Femur (tissue), 1 donor: ENCODE measurements at regions not wholly inside any gene's neighbourhood (a gene's known extent, or its start where the extent isn't known, plus 50 kb on each side); places are given as distances from the start of the nearest gene placed in this dataset.
A peak's percentile ranks its signal among the peaks of the same experiment; 100 is the strongest.
"Not testable (repeated sequence)": the region's sequence is repeated elsewhere in the genome, so short reads cannot be mapped to it uniquely, and the experiment has no call there.

ENCODE experiments used
- DNase-seq: peaks from one replicate; pipeline ENCODE4 v3.0.0-alpha.2; 2017

- DNase-seq: no peak
Observed at GRCh38 chr2:168300460-168300859, 53.1 kb upstream of the STK39 start.

- no peak for DNase-seq
Observed at GRCh38 chr2:168304024-168304681, 56.8 kb upstream of the STK39 start.

GRCh38 chr2:168307379-168307778 is 60.0 kb upstream of the STK39 start:
- DNase-seq: no peak

GRCh38 chr2:168310580-168310979 is 63.2 kb upstream of the STK39 start:
- DNase-seq: no peak

- DNase-seq: peak; percentile 41
Observed at GRCh38 chr2:168311261-168311910, 64.0 kb upstream of the STK39 start.

- DNase-seq: no peak
Observed at GRCh38 chr2:168312036-168312822, 64.8 kb upstream of the STK39 start.

GRCh38 chr2:168314236-168314635 is 66.8 kb upstream of the STK39 start:
- no peak for DNase-seq

GRCh38 chr2:168315331-168316072 is 68.1 kb upstream of the STK39 start:
- no peak for DNase-seq

GRCh38 chr2:168316073-168316440 is 68.7 kb upstream of the STK39 start:
- no peak for DNase-seq

GRCh38 chr2:168317282-168317681 is 69.9 kb upstream of the STK39 start:
- DNase-seq: no peak

GRCh38 chr2:168320267-168320666 is 72.9 kb upstream of the STK39 start:
- no peak for DNase-seq

- no peak for DNase-seq
Observed at GRCh38 chr2:168322325-168323007, 75.1 kb upstream of the STK39 start.

GRCh38 chr2:168323529-168324021 is 76.2 kb upstream of the STK39 start:
- no peak for DNase-seq

GRCh38 chr2:168326572-168326971 is 79.2 kb upstream of the STK39 start:
- DNase-seq: no peak

- DNase-seq: no peak
Observed at GRCh38 chr2:168327328-168327727, 79.9 kb upstream of the STK39 start.

GRCh38 chr2:168328421-168328820 is 81.0 kb upstream of the STK39 start:
- no peak for DNase-seq

- DNase-seq: no peak
Observed at GRCh38 chr2:168330624-168331423, 83.4 kb upstream of the STK39 start.

GRCh38 chr2:168335254-168335653 is 87.9 kb upstream of the STK39 start:
- not testable (repeated sequence) for DNase-seq

- DNase-seq: no peak
Observed at GRCh38 chr2:168336786-168337388, 89.5 kb upstream of the STK39 start.

GRCh38 chr2:168338292-168338691 is 90.9 kb upstream of the STK39 start:
- DNase-seq: no peak

- no peak for DNase-seq
Observed at GRCh38 chr2:168338803-168339437, 91.5 kb upstream of the STK39 start.
